ENCODE measurements at regions not wholly inside any gene's neighbourhood (a gene's known extent, or its start where the extent isn't known, plus 50 kb on each side); places are given as distances from the start of the nearest gene placed in this dataset.

DNA sequence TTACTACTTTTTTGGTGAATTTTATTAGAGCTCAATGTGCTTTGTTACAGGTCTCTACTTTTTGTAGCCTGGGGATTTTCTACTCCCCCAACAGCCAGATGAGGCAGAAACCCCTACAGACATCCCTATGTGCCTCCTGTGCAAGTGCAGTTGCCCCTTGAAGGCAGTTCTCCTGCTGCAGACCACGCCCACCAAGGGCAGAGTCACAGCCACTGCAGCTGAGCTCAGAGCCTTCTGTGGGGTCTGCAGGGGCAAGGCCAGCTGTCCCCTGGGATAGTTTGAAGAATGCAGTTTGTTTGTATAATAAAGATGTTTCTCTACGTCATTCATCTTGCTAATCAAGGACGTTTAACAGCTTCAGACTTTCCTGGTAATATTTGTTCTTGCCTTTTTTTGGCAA, 76.8 kb downstream of the NPAP1 start:
- Histone ChIP-seq H3K36me3 (ENCODE audit: control insufficient read depth in 2 of 2, extremely low read depth in 1 of 2, insufficient read depth in 2 of 2, low read length in 2 of 2) (no peaks in the 10 kb centered on the region), H3K4me3 (ENCODE audit: control insufficient read depth in 2 of 3, extremely low read depth in 1 of 3, insufficient read depth in 2 of 3, low read depth in 1 of 3, low read length in 3 of 3) (no peak overlapping the region), H3K79me2 (ENCODE audit: control insufficient read depth, insufficient read depth, low read length) (no peaks in the 10 kb centered on the region), H3K9me1 (ENCODE audit: control insufficient read depth, extremely low read depth, insufficient read depth, low read length) (no peaks in the 10 kb centered on the region), H4K20me1 (ENCODE audit: control insufficient read depth, extremely low read depth, insufficient read depth, low read length) (no peaks in the 10 kb centered on the region), H3K4me2 (ENCODE audit: control insufficient read depth, extremely low read depth, insufficient read depth, low read depth, low read length) (no peak overlapping the region), H3K9ac (ENCODE audit: control insufficient read depth, extremely low read depth, insufficient read depth, low read length) (no peak overlapping the region), H3K9me3 (ENCODE audit: control insufficient read depth, low read depth, low read length) (peaks cover 1% of the 10 kb centered on the region), H3K4me1 (ENCODE audit: control insufficient read depth, extremely low read depth, insufficient read depth, low read length) (no peaks in the 10 kb centered on the region), H3K27ac (ENCODE audit: control insufficient read depth, insufficient read depth, low read length) (no peak overlapping the region), H3K27me3 (ENCODE audit: control insufficient read depth, extremely low read depth, insufficient read depth, low read length) (no peaks in the 10 kb centered on the region), H2AFZ (ENCODE audit: control insufficient read depth, low read length) (no peak overlapping the region)
- no peak for TF ChIP-seq EZH2 (IDR thresholded peaks at IDR 0.05; ENCODE audit: low read length)
- TF ChIP-seq, protein P1, sequence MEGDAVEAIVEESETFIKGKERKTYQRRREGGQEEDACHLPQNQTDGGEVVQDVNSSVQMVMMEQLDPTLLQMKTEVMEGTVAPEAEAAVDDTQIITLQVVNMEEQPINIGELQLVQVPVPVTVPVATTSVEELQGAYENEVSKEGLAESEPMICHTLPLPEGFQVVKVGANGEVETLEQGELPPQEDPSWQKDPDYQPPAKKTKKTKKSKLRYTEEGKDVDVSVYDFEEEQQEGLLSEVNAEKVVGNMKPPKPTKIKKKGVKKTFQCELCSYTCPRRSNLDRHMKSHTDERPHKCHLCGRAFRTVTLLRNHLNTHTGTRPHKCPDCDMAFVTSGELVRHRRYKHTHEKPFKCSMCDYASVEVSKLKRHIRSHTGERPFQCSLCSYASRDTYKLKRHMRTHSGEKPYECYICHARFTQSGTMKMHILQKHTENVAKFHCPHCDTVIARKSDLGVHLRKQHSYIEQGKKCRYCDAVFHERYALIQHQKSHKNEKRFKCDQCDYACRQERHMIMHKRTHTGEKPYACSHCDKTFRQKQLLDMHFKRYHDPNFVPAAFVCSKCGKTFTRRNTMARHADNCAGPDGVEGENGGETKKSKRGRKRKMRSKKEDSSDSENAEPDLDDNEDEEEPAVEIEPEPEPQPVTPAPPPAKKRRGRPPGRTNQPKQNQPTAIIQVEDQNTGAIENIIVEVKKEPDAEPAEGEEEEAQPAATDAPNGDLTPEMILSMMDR (optimal IDR thresholded peaks at IDR 0.05 in 1 of 3, IDR thresholded peaks at IDR 0.05 in 1 of 3, conservative IDR thresholded peaks at IDR 0.05 in 1 of 3; ENCODE audit: extremely low read depth in 1 of 3, insufficient read depth in 2 of 3, low read length in 3 of 3) = no peak
- FAIRE-seq (no peak), DNase-seq (ENCODE audit: low read depth, low spot score) (no peak)
- dilution Hi-C loops (cut with MboI; ENCODE audit: extremely low pct_ligation_motif_present, low sequenced_read_pairs) = no loop called here

DNA sequence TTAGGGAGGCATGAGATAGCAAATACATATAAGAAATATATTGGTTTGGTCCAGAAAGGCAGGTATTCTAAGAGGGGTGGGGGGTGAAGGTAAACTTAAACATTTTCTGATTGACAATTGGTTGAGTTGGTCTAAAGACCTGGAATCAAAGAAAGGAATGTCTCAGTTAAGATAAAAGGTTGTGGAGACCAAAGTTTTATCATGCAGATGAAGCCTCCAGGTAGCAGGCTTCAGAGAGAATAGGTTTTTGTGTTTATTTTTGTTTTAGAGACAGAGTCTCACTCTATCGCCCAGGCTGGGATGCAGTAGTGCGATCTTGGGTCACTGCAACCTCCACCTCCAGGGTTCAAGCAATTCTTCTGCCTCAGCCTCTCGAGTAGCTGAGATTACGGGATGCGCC, 80.5 kb downstream of the NPAP1 start:
- H3K9me1 ChIP-seq (ENCODE audit: control insufficient read depth, extremely low read depth, insufficient read depth, low read length) = no peaks in the 10 kb centered on the region
- no peaks in the 10 kb centered on the region for H3K27me3 ChIP-seq (ENCODE audit: control insufficient read depth, extremely low read depth, insufficient read depth, low read length)
- H3K79me2 ChIP-seq (ENCODE audit: control insufficient read depth, insufficient read depth, low read length) = no peaks in the 10 kb centered on the region
- DNase-seq (ENCODE audit: low read depth, low spot score) (no peak), FAIRE-seq (no peak)
- no peaks in the 10 kb centered on the region for H3K4me1 ChIP-seq (ENCODE audit: control insufficient read depth, extremely low read depth, insufficient read depth, low read length)
- H4K20me1 ChIP-seq (ENCODE audit: control insufficient read depth, extremely low read depth, insufficient read depth, low read length) = no peaks in the 10 kb centered on the region
- no peaks in the 10 kb centered on the region for H3K9me3 ChIP-seq (ENCODE audit: control insufficient read depth, low read depth, low read length)
- no peak overlapping the region for H3K4me2 ChIP-seq (ENCODE audit: control insufficient read depth, extremely low read depth, insufficient read depth, low read depth, low read length)
- no peak overlapping the region for H3K9ac ChIP-seq (ENCODE audit: control insufficient read depth, extremely low read depth, insufficient read depth, low read length)
- H3K27ac ChIP-seq (ENCODE audit: control insufficient read depth, insufficient read depth, low read length) = no peak overlapping the region
- H3K36me3 ChIP-seq (ENCODE audit: control insufficient read depth in 2 of 2, extremely low read depth in 1 of 2, insufficient read depth in 2 of 2, low read length in 2 of 2) = no peaks in the 10 kb centered on the region
- TF ChIP-seq, protein P1 (optimal IDR thresholded peaks at IDR 0.05 in 1 of 3, IDR thresholded peaks at IDR 0.05 in 1 of 3, conservative IDR thresholded peaks at IDR 0.05 in 1 of 3; ENCODE audit: extremely low read depth in 1 of 3, insufficient read depth in 2 of 3, low read length in 3 of 3) = no peak
- TF ChIP-seq EZH2 (IDR thresholded peaks at IDR 0.05; ENCODE audit: low read length) = no peak
- H3K4me3 ChIP-seq (ENCODE audit: control insufficient read depth in 2 of 3, extremely low read depth in 1 of 3, insufficient read depth in 2 of 3, low read depth in 1 of 3, low read length in 3 of 3) = no peak overlapping the region
- dilution Hi-C loops (cut with MboI; ENCODE audit: extremely low pct_ligation_motif_present, low sequenced_read_pairs) = no loop called here
- H2AFZ ChIP-seq (ENCODE audit: control insufficient read depth, low read length) = no peak overlapping the region
